ENCODE measurements at regions not wholly inside any gene's neighbourhood (a gene's known extent, or its start where the extent isn't known, plus 50 kb on each side); places are given as distances from the start of the nearest gene placed in this dataset.

DNA sequence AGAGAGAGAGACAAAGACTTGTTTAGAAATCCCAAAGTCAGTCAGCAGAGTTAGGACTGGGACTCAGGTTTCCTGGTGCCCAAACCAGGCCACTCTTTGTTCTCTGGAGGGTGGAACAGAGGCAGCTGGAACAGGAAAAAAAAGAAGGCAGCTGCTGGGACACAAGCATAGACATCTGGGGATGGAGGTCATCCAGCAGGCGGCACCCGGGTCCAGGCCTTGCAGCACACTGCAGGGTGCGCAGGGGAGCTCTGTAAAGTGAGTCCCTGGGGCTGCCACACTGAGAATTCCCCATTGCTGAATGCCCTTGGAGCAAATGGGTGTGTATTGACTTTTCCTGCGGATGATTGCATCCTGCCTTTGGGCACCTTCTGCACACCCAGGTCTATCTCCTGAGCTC lies 222.9 kb upstream of the CSF3R start:
- no peak overlapping the region for H2BK120ac ChIP-seq (ENCODE audit: low read depth, low read length)
- in situ Hi-C loops (cut with MboI; ENCODE audit: low sequenced_read_pairs) (no loop called here), dilution Hi-C loops (cut with HindIII; ENCODE audit: low sequenced_read_pairs, unreplicated experiment) (no loop called here), intact Hi-C loops (cut with micrococcal nuclease) (no loop called here)
- no peak overlapping the region for H3K14ac ChIP-seq (replicated peaks; ENCODE audit: low read depth, low read length)
- BruUV-seq (replicated peaks) = no TSS peak
- no peaks in the 10 kb centered on the region for H3K4me1 ChIP-seq (ENCODE audit: control insufficient read depth, insufficient read depth, low read length)
- DNase-seq (no peak), ATAC-seq (ENCODE audit: low read depth) (no peak)
- H3K4me3 ChIP-seq (ENCODE audit: insufficient read depth, low read depth, low read length) = no peak overlapping the region
- H3K56ac ChIP-seq (ENCODE audit: extremely low read depth, insufficient read depth, low read length) = no peak overlapping the region
- H3K27me3 ChIP-seq (ENCODE audit: control insufficient read depth, insufficient read depth, low read length) = no peaks in the 10 kb centered on the region; the same call in 1 of the 2 replicates
- H2AK9ac ChIP-seq (replicated peaks; ENCODE audit: low read depth, low read length, poor library complexity) = no peak overlapping the region
- H3K9me1 ChIP-seq (ENCODE audit: insufficient read depth, low read length) = no peaks in the 10 kb centered on the region
- H2BK15ac ChIP-seq (ENCODE audit: low read depth, low read length) = no peak overlapping the region
- no peak overlapping the region for H3K27ac ChIP-seq (ENCODE audit: insufficient read depth, low read length)
- H3K9me3 ChIP-seq (ENCODE audit: control insufficient read depth, insufficient read depth, low read length) = no peaks in the 10 kb centered on the region
- no peak overlapping the region for H3K4ac ChIP-seq (ENCODE audit: low read depth, low read length)
- no peaks in the 10 kb centered on the region for H3K36me3 ChIP-seq (ENCODE audit: control insufficient read depth, insufficient read depth, low read length)
- H2BK5ac ChIP-seq (ENCODE audit: low read depth, low read length, poor library complexity, severe bottlenecking) = no peak overlapping the region
- no peak overlapping the region for H2AK5ac ChIP-seq (ENCODE audit: low read depth, low read length)
- H2AFZ ChIP-seq (replicated peaks; ENCODE audit: low read length, poor library complexity) = no peak overlapping the region
- H2BK20ac ChIP-seq (ENCODE audit: low read depth, low read length) = no peak overlapping the region
- H3K18ac ChIP-seq (ENCODE audit: low read depth, low read length) = no peak overlapping the region
- POLR2A ChIA-PET (ENCODE audit: unreplicated experiment) = no interaction called here
- no peaks in the 10 kb centered on the region for H3K79me1 ChIP-seq (ENCODE audit: low read depth in 1 of 2, low read length in 2 of 2)
- 53% methylated on average over 2 of the region's 4 CpGs; no CpG with 5 or more reads in 1 of the 2 experiments for WGBS, 2 experiments (ENCODE audit: extremely low coverage in 2 of 2, insufficient read length in 1 of 2)
- no peak overlapping the region for H4K91ac ChIP-seq (ENCODE audit: insufficient read depth, low read depth, low read length)
- H4K5ac ChIP-seq (ENCODE audit: low read depth, low read length) = no peak overlapping the region
- no peak overlapping the region for H3K4me2 ChIP-seq (ENCODE audit: low read depth, low read length)
- TF ChIP-seq NFE2L2 (IDR thresholded peaks at IDR 0.05; ENCODE audit: low read depth, low read length) = no peak
- TF ChIP-seq MAFK (IDR thresholded peaks at IDR 0.05; ENCODE audit: low read depth, low read length) = no peak
- TF ChIP-seq, protein P1, sequence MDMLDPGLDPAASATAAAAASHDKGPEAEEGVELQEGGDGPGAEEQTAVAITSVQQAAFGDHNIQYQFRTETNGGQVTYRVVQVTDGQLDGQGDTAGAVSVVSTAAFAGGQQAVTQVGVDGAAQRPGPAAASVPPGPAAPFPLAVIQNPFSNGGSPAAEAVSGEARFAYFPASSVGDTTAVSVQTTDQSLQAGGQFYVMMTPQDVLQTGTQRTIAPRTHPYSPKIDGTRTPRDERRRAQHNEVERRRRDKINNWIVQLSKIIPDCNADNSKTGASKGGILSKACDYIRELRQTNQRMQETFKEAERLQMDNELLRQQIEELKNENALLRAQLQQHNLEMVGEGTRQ (IDR thresholded peaks at IDR 0.05; ENCODE audit: low read depth, low read length) = no peak
- TF ChIP-seq SMC3 (IDR thresholded peaks at IDR 0.05; ENCODE audit: low read depth, low read length) = no peak
- no peak for TF ChIP-seq MAZ (IDR thresholded peaks at IDR 0.05; ENCODE audit: borderline replicate concordance, low read depth, low read length)
- H3K23ac ChIP-seq (ENCODE audit: low read depth, low read length) = no peak overlapping the region
- H3K9ac ChIP-seq (ENCODE audit: low read depth, low read length) = no peak overlapping the region
- H4K20me1 ChIP-seq (ENCODE audit: insufficient read depth, low read length) = no peaks in the 10 kb centered on the region
- H4K8ac ChIP-seq (ENCODE audit: low read depth in 2 of 2, low read length in 2 of 2) = no peak overlapping the region
- CTCF ChIA-PET = no interaction called here

Measured in IMR-90 (cell line).